HG02970 (cell line): ENCODE measurements at regions not wholly inside any gene's neighbourhood (a gene's known extent, or its start where the extent isn't known, plus 50 kb on each side); places are given as distances from the start of the nearest gene placed in this dataset.
"Not testable (repeated sequence)": the region's sequence is repeated elsewhere in the genome, so short reads cannot be mapped to it uniquely, and the experiment has no call there.

Experiments used
- ATAC-seq: cut with Tn5 transposase; IDR thresholded peaks from one replicate; pipeline ENCODE4 v1.9.1; 2021; ENCODE audit warnings: mild to moderate bottlenecking, moderate library complexity, moderate number of reproducible peaks; ENCODE audit not compliant: unreplicated experiment, low FRiP score

- ATAC-seq, result no peak
Measured at GRCh38 chr7:68866200-68866570, 732.1 kb upstream of the AUTS2 start.

- ATAC-seq, result not testable (repeated sequence)
Measured at GRCh38 chr7:68866721-68867120, 731.6 kb upstream of the AUTS2 start.

GRCh38 chr7:68868978-68869377 lies 729.3 kb upstream of the AUTS2 start:
- ATAC-seq, result no peak

- no peak for ATAC-seq
Measured at GRCh38 chr7:68873616-68874015, 724.7 kb upstream of the AUTS2 start.

GRCh38 chr7:68875857-68876256 lies 722.4 kb upstream of the AUTS2 start:
- no peak for ATAC-seq

GRCh38 chr7:68887116-68887515 lies 711.2 kb upstream of the AUTS2 start:
- not testable (repeated sequence) for ATAC-seq

- ATAC-seq, result no peak
Measured at GRCh38 chr7:68888971-68889385, 709.3 kb upstream of the AUTS2 start.

- no peak for ATAC-seq
Measured at GRCh38 chr7:68892236-68892635, 706.0 kb upstream of the AUTS2 start.

- no peak for ATAC-seq
Measured at GRCh38 chr7:68893411-68893810, 704.9 kb upstream of the AUTS2 start.

- not testable (repeated sequence) for ATAC-seq
Measured at GRCh38 chr7:68899156-68899555, 699.1 kb upstream of the AUTS2 start.

GRCh38 chr7:68900096-68900495 lies 698.2 kb upstream of the AUTS2 start:
- no peak for ATAC-seq

- ATAC-seq, result no peak
Measured at GRCh38 chr7:68904630-68905029, 693.6 kb upstream of the AUTS2 start.

- ATAC-seq, result no peak
Measured at GRCh38 chr7:68911754-68912153, 686.5 kb upstream of the AUTS2 start.

- ATAC-seq, result no peak
Measured at GRCh38 chr7:68914006-68914405, 684.3 kb upstream of the AUTS2 start.

GRCh38 chr7:68917041-68917651 lies 681.1 kb upstream of the AUTS2 start:
- no peak for ATAC-seq

GRCh38 chr7:68918621-68919020 lies 679.7 kb upstream of the AUTS2 start:
- ATAC-seq, result no peak

- no peak for ATAC-seq
Measured at GRCh38 chr7:68922850-68923249, 675.4 kb upstream of the AUTS2 start.

GRCh38 chr7:68925241-68925640 lies 673.0 kb upstream of the AUTS2 start:
- no peak for ATAC-seq

GRCh38 chr7:68929781-68930261 lies 668.5 kb upstream of the AUTS2 start:
- ATAC-seq, result no peak

GRCh38 chr7:68936471-68937035 lies 661.7 kb upstream of the AUTS2 start:
- ATAC-seq, result no peak

GRCh38 chr7:68938151-68938550 lies 660.1 kb upstream of the AUTS2 start:
- ATAC-seq, result no peak

- no peak for ATAC-seq
Measured at GRCh38 chr7:68943786-68944185, 654.5 kb upstream of the AUTS2 start.
